Smooth muscle cell (in vitro differentiated cells): ENCODE measurements at regions not wholly inside any gene's neighbourhood (a gene's known extent, or its start where the extent isn't known, plus 50 kb on each side); places are given as distances from the start of the nearest gene placed in this dataset.

Experiments used
- DNase-seq: peaks from one replicate; lab custom pipeline; 2025; ENCODE audit not compliant: unreplicated experiment; lab: John Stamatoyannopoulos, UW
- H2AFZ ChIP-seq: fragments of 200-600 bp; sonication (generic); 2 replicates; pipeline ENCODE4 v1.6.0; 2016; ENCODE audit warnings: antibody characterized with exemption, low read depth, mild to moderate bottlenecking
- H3F3A ChIP-seq: fragments of 200-600 bp; sonication (generic); 2 replicates; pipeline ENCODE4 v1.6.0; 2017; ENCODE audit warnings: antibody characterized with exemption, low read depth
- H3K27ac ChIP-seq: fragments of 200-600 bp; sonication (generic); 2 replicates; pipeline ENCODE4 v1.5.1; 2016; ENCODE audit warnings: low read depth, mild to moderate bottlenecking
- H3K27me3 ChIP-seq: fragments of 200-600 bp; sonication (generic); 2 replicates; pipeline ENCODE4 v1.6.1; 2016; ENCODE audit warnings: low read depth, mild to moderate bottlenecking
- H3K36me3 ChIP-seq: fragments of 200-600 bp; sonication (generic); 2 replicates; pipeline ENCODE4 v1.5.1; 2016; ENCODE audit warnings: low read depth
- H3K4me1 ChIP-seq: fragments of 200-600 bp; sonication (generic); 2 replicates; pipeline ENCODE4 v1.5.1; 2016; ENCODE audit warnings: low read depth
- H3K4me2 ChIP-seq: fragments of 200-600 bp; sonication (generic); 2 replicates; pipeline ENCODE4 v1.6.0; 2016; ENCODE audit warnings: mild to moderate bottlenecking
- H3K4me3 ChIP-seq: fragments of 200-600 bp; sonication (generic); 2 replicates; pipeline ENCODE4 v1.5.1; 2016; ENCODE audit warnings: mild to moderate bottlenecking
- H3K79me2 ChIP-seq: fragments of 200-600 bp; sonication (generic); 2 replicates; pipeline ENCODE4 v1.6.0; 2016; ENCODE audit warnings: low read depth, mild to moderate bottlenecking
- H3K9ac ChIP-seq: fragments of 200-600 bp; sonication (generic); 2 replicates; pipeline ENCODE4 v1.6.0; 2016; ENCODE audit warnings: low read depth
- H3K9me3 ChIP-seq: fragments of 200-600 bp; sonication (generic); replicated peaks from 2 replicates; pipeline ENCODE4 v1.5.1; 2016; ENCODE audit warnings: low read depth
- H4K20me1 ChIP-seq: fragments of 200-600 bp; sonication (generic); 2 replicates; pipeline ENCODE4 v1.6.0; 2016; ENCODE audit warnings: low read depth
- CTCF ChIP-seq: fragments of 200-600 bp; sonication (generic); IDR thresholded peaks from 2 replicates; pipeline ENCODE4 v1.5.1; 2017; ENCODE audit warnings: borderline replicate concordance, mild to moderate bottlenecking, antibody characterized with exemption; ENCODE audit not compliant: insufficient read depth, poor library complexity, severe bottlenecking
- WGBS: methylation state at CpG from one replicate; pipeline ENCODE4 v1.1.7; 2016; ENCODE audit warnings: low lambda C conversion rate; 5-methylcytosine and 5-hydroxymethylcytosine counted together

- no peaks in the 10 kb centered on the region for H3F3A ChIP-seq
- H3K27ac ChIP-seq = no peak overlapping the region
- DNase-seq = no peak
- TF ChIP-seq CTCF = no peak
- no peak overlapping the region for H3K4me2 ChIP-seq
- no peak overlapping the region for H3K9ac ChIP-seq
- H3K36me3 ChIP-seq = no peaks in the 10 kb centered on the region
- no peak overlapping the region for H2AFZ ChIP-seq
- WGBS = 57% methylated on average over 3 of the region's 3 CpGs
- no peaks in the 10 kb centered on the region for H3K9me3 ChIP-seq
- H4K20me1 ChIP-seq = no peaks in the 10 kb centered on the region
- no peaks in the 10 kb centered on the region for H3K4me1 ChIP-seq
- no peak overlapping the region for H3K4me3 ChIP-seq
- no peaks in the 10 kb centered on the region for H3K79me2 ChIP-seq
- no peaks in the 10 kb centered on the region for H3K27me3 ChIP-seq
Measured at GRCh38 chr10:83931669-83932068, 207.6 kb upstream of the GHITM start.

GRCh38 chr10:83932245-83932644 lies 207.1 kb upstream of the GHITM start:
- no peaks in the 10 kb centered on the region for H3K9me3 ChIP-seq
- no peaks in the 10 kb centered on the region for H4K20me1 ChIP-seq
- no peaks in the 10 kb centered on the region for H3K4me1 ChIP-seq
- no peak for TF ChIP-seq CTCF
- no peaks in the 10 kb centered on the region for H3K36me3 ChIP-seq
- no peak for DNase-seq
- H3K4me3 ChIP-seq = no peak overlapping the region
- no peak overlapping the region for H3K4me2 ChIP-seq
- H3K9ac ChIP-seq = no peak overlapping the region
- 93% methylated on average over 2 of the region's 2 CpGs for WGBS
- H3K79me2 ChIP-seq = no peaks in the 10 kb centered on the region
- no peaks in the 10 kb centered on the region for H3K27me3 ChIP-seq
- H3F3A ChIP-seq = no peaks in the 10 kb centered on the region
- no peak overlapping the region for H3K27ac ChIP-seq
- no peak overlapping the region for H2AFZ ChIP-seq

GRCh38 chr10:83934062-83934461 lies 205.2 kb upstream of the GHITM start:
- Histone ChIP-seq H3K27ac (no peak overlapping the region), H3K9ac (no peak overlapping the region), H3K4me2 (no peak overlapping the region), H3K79me2 (no peaks in the 10 kb centered on the region), H2AFZ (no peak overlapping the region), H3F3A (no peaks in the 10 kb centered on the region), H4K20me1 (no peaks in the 10 kb centered on the region), H3K4me1 (no peaks in the 10 kb centered on the region), H3K4me3 (no peak overlapping the region), H3K9me3 (no peaks in the 10 kb centered on the region), H3K27me3 (no peaks in the 10 kb centered on the region), H3K36me3 (no peaks in the 10 kb centered on the region)
- no peak for DNase-seq
- 93% methylated on average over 3 of the region's 3 CpGs for WGBS
- no peak for TF ChIP-seq CTCF

GRCh38 chr10:83934641-83935338 lies 204.5 kb upstream of the GHITM start:
- WGBS = 64% methylated on average over 5 of the region's 5 CpGs
- H3F3A ChIP-seq = no peaks in the 10 kb centered on the region
- no peaks in the 10 kb centered on the region for H3K79me2 ChIP-seq
- H4K20me1 ChIP-seq = no peaks in the 10 kb centered on the region
- H3K4me1 ChIP-seq = no peaks in the 10 kb centered on the region
- no peak for DNase-seq
- no peaks in the 10 kb centered on the region for H3K9me3 ChIP-seq
- no peak overlapping the region for H3K4me2 ChIP-seq
- no peak overlapping the region for H3K4me3 ChIP-seq
- H3K27ac ChIP-seq = no peak overlapping the region
- H2AFZ ChIP-seq = no peak overlapping the region
- no peaks in the 10 kb centered on the region for H3K27me3 ChIP-seq
- no peak for TF ChIP-seq CTCF
- no peaks in the 10 kb centered on the region for H3K36me3 ChIP-seq
- no peak overlapping the region for H3K9ac ChIP-seq
